Activated CD4-positive, alpha-beta memory T cell treated with anti-CD3 and anti-CD28 coated beads for 36 hours (primary cell): ENCODE measurements at regions not wholly inside any gene's neighbourhood (a gene's known extent, or its start where the extent isn't known, plus 50 kb on each side); places are given as distances from the start of the nearest gene placed in this dataset.
"Not testable (repeated sequence)": the region's sequence is repeated elsewhere in the genome, so short reads cannot be mapped to it uniquely, and the experiment has no call there.

Source experiments
- CTCF ChIA-PET: fragments of 350-600 bp; sonication (Branson Sonifier 250); formaldehyde crosslinking; loops from one replicate; lab custom pipeline; 2021; ENCODE audit warnings: antibody characterized with exemption, inconsistent platforms; lab: Charles Lee
- POLR2A ChIA-PET: fragments of 350-600 bp; sonication (Branson Sonifier 250); formaldehyde crosslinking; loops from one replicate; lab custom pipeline; 2021; ENCODE audit warnings: antibody characterized with exemption; lab: Charles Lee
- DNase-seq: peaks from one replicate; pipeline ENCODE4 v3.0.0-alpha.2; 2020
- H3K27ac Mint-ChIP-seq: one replicate; pipeline ENCODE4 v1.8.0; 2021; ENCODE audit warnings: mixed read lengths
- H3K27me3 Mint-ChIP-seq: one replicate; pipeline ENCODE4 v1.8.0; 2021; ENCODE audit warnings: mixed read lengths
- H3K36me3 Mint-ChIP-seq: one replicate; pipeline ENCODE4 v1.8.0; 2021; ENCODE audit warnings: mixed read lengths
- H3K4me1 Mint-ChIP-seq: one replicate; pipeline ENCODE4 v1.8.0; 2021; ENCODE audit warnings: low read depth, mixed read lengths
- H3K4me3 Mint-ChIP-seq: one replicate; pipeline ENCODE4 v1.8.0; 2021; ENCODE audit warnings: mild to moderate bottlenecking, mixed read lengths
- H3K9me3 Mint-ChIP-seq: one replicate; pipeline ENCODE4 v1.8.0; 2021; ENCODE audit warnings: mixed read lengths
- intact Hi-C: fragments of 100-400 bp; cut with micrococcal nuclease; formaldehyde crosslinking; loops from one replicate; pipeline ENCODE4 v1.15.1; 2023

GRCh38 chr12:73228828-73229227 lies 956.7 kb downstream of the TRHDE start:
- H3K36me3 Mint-ChIP-seq, CTCF ChIA-PET, POLR2A ChIA-PET, intact Hi-C loops, H3K4me1 Mint-ChIP-seq, DNase-seq, H3K9me3 Mint-ChIP-seq, H3K4me3 Mint-ChIP-seq, H3K27ac Mint-ChIP-seq, H3K27me3 Mint-ChIP-seq: not testable (repeated sequence)

GRCh38 chr12:73235387-73235786 lies 963.2 kb downstream of the TRHDE start:
- Mint-ChIP-seq H3K9me3 (peaks cover 16% of the 10 kb centered on the region), H3K4me1 (no peaks in the 10 kb centered on the region), H3K27ac (no peak overlapping the region), H3K36me3 (no peaks in the 10 kb centered on the region), H3K4me3 (no peak overlapping the region), H3K27me3 (no peaks in the 10 kb centered on the region)
- DNase-seq: no peak
- CTCF ChIA-PET: no interaction called here
- POLR2A ChIA-PET: no interaction called here
- intact Hi-C loops: no loop called here

GRCh38 chr12:73240110-73240509 lies 967.9 kb downstream of the TRHDE start:
- CTCF ChIA-PET: no interaction called here
- DNase-seq: no peak
- intact Hi-C loops: no loop called here
- H3K9me3 Mint-ChIP-seq: peaks cover 7% of the 10 kb centered on the region
- H3K27me3 Mint-ChIP-seq: no peaks in the 10 kb centered on the region
- no peak overlapping the region for H3K27ac Mint-ChIP-seq
- H3K36me3 Mint-ChIP-seq: no peaks in the 10 kb centered on the region
- no peak overlapping the region for H3K4me3 Mint-ChIP-seq
- POLR2A ChIA-PET: no interaction called here
- H3K4me1 Mint-ChIP-seq: no peaks in the 10 kb centered on the region

- DNase-seq: no peak
- Mint-ChIP-seq H3K27me3 (no peaks in the 10 kb centered on the region), H3K4me3 (no peak overlapping the region), H3K9me3 (peaks cover 6% of the 10 kb centered on the region), H3K27ac (no peak overlapping the region), H3K36me3 (no peaks in the 10 kb centered on the region), H3K4me1 (no peaks in the 10 kb centered on the region)
- intact Hi-C loops: no loop called here
- ChIA-PET CTCF (no interaction called here), POLR2A (no interaction called here)
Measured at GRCh38 chr12:73262788-73263381, 990.7 kb downstream of the TRHDE start.

- Mint-ChIP-seq H3K27me3 (no peaks in the 10 kb centered on the region), H3K4me3 (no peak overlapping the region), H3K9me3 (peaks cover 17% of the 10 kb centered on the region), H3K4me1 (no peaks in the 10 kb centered on the region), H3K36me3 (no peaks in the 10 kb centered on the region), H3K27ac (no peak overlapping the region)
- DNase-seq: no peak
- ChIA-PET POLR2A (no interaction called here), CTCF (no interaction called here)
- intact Hi-C loops: no loop called here
Measured at GRCh38 chr12:73266206-73266605, 994.0 kb downstream of the TRHDE start.

GRCh38 chr12:73274976-73275375 lies 1002.8 kb downstream of the TRHDE start:
- CTCF ChIA-PET: no interaction called here
- H3K4me3 Mint-ChIP-seq: no peak overlapping the region
- H3K9me3 Mint-ChIP-seq: peaks cover 6% of the 10 kb centered on the region
- intact Hi-C loops: no loop called here
- POLR2A ChIA-PET: no interaction called here
- DNase-seq: no peak
- no peaks in the 10 kb centered on the region for H3K4me1 Mint-ChIP-seq
- H3K36me3 Mint-ChIP-seq: no peaks in the 10 kb centered on the region
- H3K27ac Mint-ChIP-seq: no peak overlapping the region
- H3K27me3 Mint-ChIP-seq: no peaks in the 10 kb centered on the region

- intact Hi-C loops: no loop called here
- Mint-ChIP-seq H3K4me1 (no peaks in the 10 kb centered on the region), H3K4me3 (no peak overlapping the region), H3K36me3 (no peaks in the 10 kb centered on the region), H3K27me3 (no peaks in the 10 kb centered on the region), H3K27ac (no peak overlapping the region), H3K9me3 (peaks cover 5% of the 10 kb centered on the region)
- ChIA-PET POLR2A (no interaction called here), CTCF (no interaction called here)
- DNase-seq: no peak
Measured at GRCh38 chr12:73277971-73278370, 1005.8 kb downstream of the TRHDE start.

GRCh38 chr12:73301530-73301929 lies 1029.4 kb downstream of the TRHDE start:
- Mint-ChIP-seq H3K4me3 (no peak overlapping the region), H3K36me3 (no peaks in the 10 kb centered on the region), H3K27ac (no peak overlapping the region), H3K9me3 (peaks cover 4% of the 10 kb centered on the region), H3K27me3 (no peaks in the 10 kb centered on the region), H3K4me1 (no peaks in the 10 kb centered on the region)
- ChIA-PET CTCF (no interaction called here), POLR2A (no interaction called here)
- intact Hi-C loops: no loop called here
- DNase-seq: no peak

- Mint-ChIP-seq H3K4me1 (no peaks in the 10 kb centered on the region), H3K27ac (no peak overlapping the region), H3K27me3 (no peaks in the 10 kb centered on the region), H3K36me3 (no peaks in the 10 kb centered on the region), H3K4me3 (no peak overlapping the region), H3K9me3 (peaks cover 4% of the 10 kb centered on the region)
- POLR2A ChIA-PET: no interaction called here
- intact Hi-C loops: no loop called here
- CTCF ChIA-PET: no interaction called here
- no peak for DNase-seq
Measured at GRCh38 chr12:73307260-73307659, 1035.1 kb downstream of the TRHDE start.

- no peak for DNase-seq
- no peak overlapping the region for H3K27ac Mint-ChIP-seq
- peaks cover 4% of the 10 kb centered on the region for H3K9me3 Mint-ChIP-seq
- H3K27me3 Mint-ChIP-seq: no peaks in the 10 kb centered on the region
- POLR2A ChIA-PET: no interaction called here
- H3K4me1 Mint-ChIP-seq: no peaks in the 10 kb centered on the region
- no peak overlapping the region for H3K4me3 Mint-ChIP-seq
- CTCF ChIA-PET: no interaction called here
- intact Hi-C loops: no loop called here
- H3K36me3 Mint-ChIP-seq: no peaks in the 10 kb centered on the region
Measured at GRCh38 chr12:73308079-73308478, 1035.9 kb downstream of the TRHDE start.

- H3K9me3 Mint-ChIP-seq: peaks cover 4% of the 10 kb centered on the region
- no peaks in the 10 kb centered on the region for H3K27me3 Mint-ChIP-seq
- H3K4me3 Mint-ChIP-seq: no peak overlapping the region
- ChIA-PET CTCF (no interaction called here), POLR2A (no interaction called here)
- no peaks in the 10 kb centered on the region for H3K36me3 Mint-ChIP-seq
- no peak overlapping the region for H3K27ac Mint-ChIP-seq
- intact Hi-C loops: no loop called here
- DNase-seq: no peak
- H3K4me1 Mint-ChIP-seq: no peaks in the 10 kb centered on the region
Measured at GRCh38 chr12:73308747-73309146, 1036.6 kb downstream of the TRHDE start.

- DNase-seq: no peak
- intact Hi-C loops: no loop called here
- H3K9me3 Mint-ChIP-seq: peaks cover 23% of the 10 kb centered on the region
- H3K4me3 Mint-ChIP-seq: no peak overlapping the region
- no peaks in the 10 kb centered on the region for H3K4me1 Mint-ChIP-seq
- no peak overlapping the region for H3K27ac Mint-ChIP-seq
- H3K36me3 Mint-ChIP-seq: no peaks in the 10 kb centered on the region
- ChIA-PET CTCF (no interaction called here), POLR2A (no interaction called here)
- H3K27me3 Mint-ChIP-seq: no peaks in the 10 kb centered on the region
Measured at GRCh38 chr12:73321319-73321718, 1049.1 kb downstream of the TRHDE start.

GRCh38 chr12:73321776-73322175 lies 1049.6 kb downstream of the TRHDE start:
- intact Hi-C loops: no loop called here
- Mint-ChIP-seq H3K36me3 (no peaks in the 10 kb centered on the region), H3K27me3 (no peaks in the 10 kb centered on the region), H3K27ac (no peak overlapping the region), H3K9me3 (peaks cover 23% of the 10 kb centered on the region), H3K4me3 (no peak overlapping the region), H3K4me1 (no peaks in the 10 kb centered on the region)
- no peak for DNase-seq
- POLR2A ChIA-PET: no interaction called here
- CTCF ChIA-PET: no interaction called here
